Keratinocyte (primary cell): ENCODE measurements at regions not wholly inside any gene's neighbourhood (a gene's known extent, or its start where the extent isn't known, plus 50 kb on each side); places are given as distances from the start of the nearest gene placed in this dataset.

Experiments
- DNase-seq: peaks from one replicate; pipeline ENCODE4 v3.0.0-alpha.2; 2011; ENCODE audit warnings: low read depth, missing footprints, low spot score
- FAIRE-seq: peaks from 2 replicates; lab custom pipeline; 2011; peaks lifted over from hg19 to GRCh38; lab: Jason Lieb, UNC
- H2AFZ ChIP-seq: 2 replicates; pipeline ENCODE4 v1.6.0; 2012; ENCODE audit warnings: low read length, control low read depth, inconsistent platforms; ENCODE audit not compliant: control insufficient read depth
- H3K27ac ChIP-seq: 2 replicates; pipeline ENCODE4 v1.5.1; 2011; ENCODE audit warnings: low read length; ENCODE audit not compliant: control insufficient read depth, insufficient read depth
- H3K27me3 ChIP-seq: 3 replicates; pipeline ENCODE4 v1.6.0; 2011; ENCODE audit warnings: low read length; ENCODE audit not compliant: control insufficient read depth, insufficient read depth; ENCODE audit errors: extremely low read depth
- H3K36me3 ChIP-seq, 2 experiments: 2 replicates in 1 of 2; 3 replicates in 1 of 2; pipeline ENCODE4 v1.5.1; 2011; ENCODE audit warnings: low read length in 2 of 2, mild to moderate bottlenecking in 1 of 2; ENCODE audit not compliant: control insufficient read depth in 2 of 2, insufficient read depth in 2 of 2; ENCODE audit errors: extremely low read depth in 1 of 2
- H3K4me1 ChIP-seq: 3 replicates; pipeline ENCODE4 v1.5.1; 2011; ENCODE audit warnings: low read length; ENCODE audit not compliant: control insufficient read depth, insufficient read depth; ENCODE audit errors: extremely low read depth
- H3K4me2 ChIP-seq: 3 replicates; pipeline ENCODE4 v1.6.0; 2011; ENCODE audit warnings: low read depth, low read length; ENCODE audit not compliant: control insufficient read depth, insufficient read depth; ENCODE audit errors: extremely low read depth
- H3K4me3 ChIP-seq, 3 experiments: fragments of 200-600 bp in 1 of 3; sonication (generic) in 1 of 3; 2 replicates in 2 of 3; 3 replicates in 1 of 3; pipeline ENCODE4 v1.5.1; 2011 to 2016; ENCODE audit warnings: low read length in 3 of 3, mild to moderate bottlenecking in 3 of 3, control low read depth in 2 of 3, inconsistent platforms in 1 of 3, low read depth in 1 of 3, mixed read lengths in 1 of 3, mixed run types in 1 of 3, moderate library complexity in 1 of 3; ENCODE audit not compliant: control insufficient read depth in 2 of 3, insufficient read depth in 2 of 3; ENCODE audit errors: extremely low read depth in 1 of 3
- H3K79me2 ChIP-seq: 2 replicates; pipeline ENCODE4 v1.6.0; 2012; ENCODE audit warnings: low read length; ENCODE audit not compliant: control insufficient read depth, insufficient read depth
- H3K9ac ChIP-seq: 3 replicates; pipeline ENCODE4 v1.6.0; 2011; ENCODE audit warnings: low read length; ENCODE audit not compliant: control insufficient read depth, insufficient read depth; ENCODE audit errors: extremely low read depth
- H3K9me1 ChIP-seq: 3 replicates; pipeline ENCODE4 v1.6.0; 2011; ENCODE audit warnings: low read length; ENCODE audit not compliant: control insufficient read depth, insufficient read depth; ENCODE audit errors: extremely low read depth
- H3K9me3 ChIP-seq: 2 replicates; pipeline ENCODE4 v1.5.1; 2012; ENCODE audit warnings: low read depth, low read length; ENCODE audit not compliant: control insufficient read depth
- H4K20me1 ChIP-seq: 3 replicates; pipeline ENCODE4 v1.6.0; 2011; ENCODE audit warnings: low read length; ENCODE audit not compliant: control insufficient read depth, insufficient read depth; ENCODE audit errors: extremely low read depth
- CTCF ChIP-seq, 3 experiments: IDR thresholded peaks in 1 of 3; conservative IDR thresholded peaks in 1 of 3; optimal IDR thresholded peaks in 1 of 3; 2 replicates in 2 of 3; 3 replicates in 1 of 3; pipeline versions ENCODE3 to v1.5.1; 2011; ENCODE audit warnings: low read length in 3 of 3, mild to moderate bottlenecking in 3 of 3, moderate library complexity in 2 of 3, control low read depth in 1 of 3, inconsistent platforms in 1 of 3; ENCODE audit not compliant: insufficient read depth in 2 of 3; ENCODE audit errors: extremely low read depth in 1 of 3
- EZH2 ChIP-seq: IDR thresholded peaks from one replicate; pipeline ENCODE4 v1.6.1; 2012; ENCODE audit warnings: inconsistent platforms, mild to moderate bottlenecking, low read length, moderate library complexity
- dilution Hi-C: fragments of 300-500 bp; cut with MboI; formaldehyde crosslinking; loops from one replicate; pipeline ENCODE4 v1.7.0; 2020; ENCODE audit warnings: low sequenced_read_pairs; ENCODE audit not compliant: extremely low pct_ligation_motif_present

GRCh38 chrX:131783555-131784308 is 239.4 kb upstream of the STK26 start:
- Histone ChIP-seq H3K36me3 (no peaks in the 10 kb centered on the region), H3K9me1 (no peaks in the 10 kb centered on the region), H3K4me2 (peak overlapping the region; percentile 64), H3K27ac (peak overlapping the region; percentile 8), H3K4me1 (peaks cover 8% of the 10 kb centered on the region), H3K9ac (peak overlapping the region; percentile 25), H4K20me1 (no peaks in the 10 kb centered on the region), H3K27me3 (no peaks in the 10 kb centered on the region), H3K9me3 (no peaks in the 10 kb centered on the region), H2AFZ (no peak overlapping the region), H3K79me2 (no peaks in the 10 kb centered on the region), H3K4me3 (peak overlapping the region in 1 of 3 experiments; percentile 4)
- TF ChIP-seq CTCF (optimal IDR thresholded peaks at IDR 0.05 in 1 of 3, IDR thresholded peaks at IDR 0.05 in 1 of 3, conservative IDR thresholded peaks at IDR 0.05 in 1 of 3; ENCODE audit: extremely low read depth in 1 of 3, insufficient read depth in 2 of 3, low read length in 3 of 3): peak; percentile 45 to 62 (median 46)
- no peak for TF ChIP-seq EZH2
- DNase-seq (peak; percentile 28), FAIRE-seq (peak; percentile 74)
- dilution Hi-C loops: no loop called here

GRCh38 chrX:131789664-131790063 is 233.4 kb upstream of the STK26 start:
- DNase-seq: no peak
- FAIRE-seq: no peak
- Histone ChIP-seq H3K4me3 (no peak overlapping the region), H3K27me3 (no peaks in the 10 kb centered on the region), H4K20me1 (no peaks in the 10 kb centered on the region), H3K36me3 (no peaks in the 10 kb centered on the region), H2AFZ (no peak overlapping the region), H3K4me2 (no peak overlapping the region), H3K4me1 (peaks cover 8% of the 10 kb centered on the region), H3K9ac (no peak overlapping the region), H3K27ac (no peak overlapping the region), H3K9me1 (no peaks in the 10 kb centered on the region), H3K9me3 (no peaks in the 10 kb centered on the region), H3K79me2 (no peaks in the 10 kb centered on the region)
- dilution Hi-C loops: no loop called here
- TF ChIP-seq CTCF (optimal IDR thresholded peaks at IDR 0.05 in 1 of 3, IDR thresholded peaks at IDR 0.05 in 1 of 3, conservative IDR thresholded peaks at IDR 0.05 in 1 of 3; ENCODE audit: extremely low read depth in 1 of 3, insufficient read depth in 2 of 3, low read length in 3 of 3): no peak
- no peak for TF ChIP-seq EZH2
